Endothelial cell of umbilical vein (primary cell): ENCODE measurements at regions not wholly inside any gene's neighbourhood (a gene's known extent, or its start where the extent isn't known, plus 50 kb on each side); places are given as distances from the start of the nearest gene placed in this dataset.

Source experiments
- BruUV-seq: library from RNA; stranded (reverse); fragments of 400-500 nt; replicated peaks from 2 replicates; lab custom pipeline; 2021; lab: Mats Ljungman, UMichigan
- CTCF ChIA-PET: fragments of 300-600, 350-600 bp; sonication (Branson Sonifier 250); formaldehyde crosslinking; loops from one replicate; lab custom pipeline; 2021; ENCODE audit warnings: antibody characterized with exemption, inconsistent platforms; lab: Charles Lee
- POLR2A ChIA-PET: fragments of 300-600, 350-600 bp; sonication (Branson Sonifier 250); formaldehyde crosslinking; loops from one replicate; lab custom pipeline; 2021; ENCODE audit warnings: antibody characterized with exemption, inconsistent platforms; lab: Charles Lee
- DNase-seq: peaks from one replicate; pipeline ENCODE4 v3.0.0-alpha.2; 2011; ENCODE audit warnings: low read depth, low spot score
- FAIRE-seq: peaks from 2 replicates; lab custom pipeline; 2011; peaks lifted over from hg19 to GRCh38; lab: Jason Lieb, UNC
- H2AFZ ChIP-seq: 2 replicates; pipeline ENCODE4 v1.6.0; 2012; ENCODE audit warnings: low read depth, low read length, control low read depth, inconsistent platforms
- H3K27ac ChIP-seq: 2 replicates; pipeline ENCODE4 v1.5.1; 2011; ENCODE audit warnings: low read depth, mild to moderate bottlenecking, control low read depth, low read length, moderate library complexity; ENCODE audit not compliant: insufficient read depth
- H3K27me3 ChIP-seq, 2 experiments: 2 replicates each; pipeline versions ENCODE4 v1.6.0 to v1.6.1; 2011; ENCODE audit warnings: low read length in 2 of 2, mixed read lengths in 1 of 2; ENCODE audit not compliant: control insufficient read depth in 2 of 2, insufficient read depth in 2 of 2
- H3K36me3 ChIP-seq, 2 experiments: 2 replicates in 1 of 2; 3 replicates in 1 of 2; pipeline ENCODE4 v1.5.1; 2011; ENCODE audit warnings: low read length in 2 of 2, mild to moderate bottlenecking in 1 of 2, moderate library complexity in 1 of 2; ENCODE audit not compliant: control insufficient read depth in 2 of 2, insufficient read depth in 2 of 2; ENCODE audit errors: extremely low read depth in 1 of 2
- H3K4me1 ChIP-seq: 3 replicates; pipeline ENCODE4 v1.5.1; 2011; ENCODE audit warnings: mild to moderate bottlenecking, low read length; ENCODE audit not compliant: control insufficient read depth, insufficient read depth; ENCODE audit errors: extremely low read depth
- H3K4me2 ChIP-seq: 2 replicates; pipeline ENCODE4 v1.6.1; 2011; ENCODE audit warnings: low read length, control low read depth, mixed read lengths; ENCODE audit not compliant: insufficient read depth
- H3K4me3 ChIP-seq, 3 experiments: fragments of 200-600 bp in 1 of 3; sonication (generic), shearing (Covaris generic) in 1 of 3; replicated peaks in 1 of 3; 2 replicates each; pipeline ENCODE4 v1.5.1; 2011 to 2016; ENCODE audit warnings: control low read depth in 3 of 3, low read length in 3 of 3, mild to moderate bottlenecking in 2 of 3, inconsistent platforms in 1 of 3, low read depth in 1 of 3, moderate library complexity in 1 of 3; ENCODE audit not compliant: insufficient read depth in 1 of 3
- H3K79me2 ChIP-seq: 2 replicates; pipeline ENCODE4 v1.6.0; 2012; ENCODE audit warnings: low read length, inconsistent platforms; ENCODE audit not compliant: control insufficient read depth, insufficient read depth
- H3K9ac ChIP-seq: replicated peaks from 2 replicates; pipeline ENCODE3; 2011; ENCODE audit warnings: low read length, control low read depth; ENCODE audit not compliant: insufficient read depth; ENCODE audit errors: extremely low read depth
- H3K9me1 ChIP-seq: replicated peaks from 3 replicates; pipeline ENCODE4 v1.6.0; 2011; ENCODE audit warnings: mild to moderate bottlenecking, low read length; ENCODE audit not compliant: control insufficient read depth, insufficient read depth; ENCODE audit errors: extremely low read depth
- H3K9me3 ChIP-seq: replicated peaks from 2 replicates; pipeline ENCODE4 v1.5.1; 2012; ENCODE audit warnings: low read length, inconsistent platforms; ENCODE audit not compliant: control insufficient read depth, insufficient read depth
- H4K20me1 ChIP-seq: replicated peaks from 2 replicates; pipeline ENCODE3; 2011; ENCODE audit warnings: mild to moderate bottlenecking, low read length; ENCODE audit not compliant: control insufficient read depth, insufficient read depth; ENCODE audit errors: extremely low read depth
- EZH2 ChIP-seq: IDR thresholded peaks from 2 replicates; pipeline ENCODE4 v1.6.1; 2012; ENCODE audit warnings: borderline replicate concordance, low read depth, mild to moderate bottlenecking, moderate library complexity, low read length, inconsistent platforms; ENCODE audit not compliant: severe bottlenecking
- FOS ChIP-seq: IDR thresholded peaks from 2 replicates; pipeline ENCODE4 v1.6.1; 2011; ENCODE audit warnings: mild to moderate bottlenecking, low read length, moderate library complexity, borderline replicate concordance; ENCODE audit not compliant: insufficient read depth
- GATA2 ChIP-seq: IDR thresholded peaks from 2 replicates; pipeline ENCODE4 v1.7.0; 2011; ENCODE audit warnings: low read depth, mild to moderate bottlenecking, moderate library complexity, mixed read lengths, low read length; ENCODE audit not compliant: insufficient read length, insufficient read depth
- JUN ChIP-seq: IDR thresholded peaks from 2 replicates; pipeline ENCODE4 v1.6.1; 2011; ENCODE audit warnings: borderline replicate concordance, low read depth; ENCODE audit not compliant: insufficient read length, insufficient read depth
- MYC ChIP-seq: IDR thresholded peaks from one replicate; pipeline ENCODE4 v1.6.1; 2011; ENCODE audit warnings: mild to moderate bottlenecking, low read depth, low read length
- POLR2A ChIP-seq: IDR thresholded peaks from 2 replicates; pipeline ENCODE4 v1.6.1; 2012; ENCODE audit warnings: low read depth, mild to moderate bottlenecking, control low read depth, low read length
- POLR2AphosphoS5 ChIP-seq: IDR thresholded peaks from 2 replicates; pipeline ENCODE4 v1.6.1; 2012; ENCODE audit warnings: low read depth, mild to moderate bottlenecking, control low read depth, low read length, moderate library complexity; ENCODE audit not compliant: insufficient read depth
- dilution Hi-C: fragments of 300-500 bp; cut with MboI; formaldehyde crosslinking; loops from one replicate; pipeline ENCODE4 v1.15.0; 2019; ENCODE audit warnings: low sequenced_read_pairs; ENCODE audit not compliant: extremely low pct_ligation_motif_present
- intact Hi-C: fragments of 100-400 bp; cut with micrococcal nuclease; formaldehyde crosslinking; loops from one replicate; pipeline ENCODE4 v1.10.0; 2022
- TF ChIP-seq, protein P1 (sequence below), 2 donors: IDR thresholded peaks; 1 replicate in 1 of 2; 2 replicates in 1 of 2; pipeline ENCODE4 v1.5.1; 2011; ENCODE audit warnings: low read length in 2 of 2, mild to moderate bottlenecking in 2 of 2, moderate library complexity in 2 of 2, control low read depth in 1 of 2, inconsistent platforms in 1 of 2, low read depth in 1 of 2; ENCODE audit not compliant: insufficient read depth in 1 of 2; ENCODE audit errors: extremely low read depth in 1 of 2
- TF ChIP-seq, protein P2 (sequence below): IDR thresholded peaks from 2 replicates; pipeline ENCODE4 v1.6.1; 2011; ENCODE audit not compliant: insufficient read depth, insufficient read length

DNA sequence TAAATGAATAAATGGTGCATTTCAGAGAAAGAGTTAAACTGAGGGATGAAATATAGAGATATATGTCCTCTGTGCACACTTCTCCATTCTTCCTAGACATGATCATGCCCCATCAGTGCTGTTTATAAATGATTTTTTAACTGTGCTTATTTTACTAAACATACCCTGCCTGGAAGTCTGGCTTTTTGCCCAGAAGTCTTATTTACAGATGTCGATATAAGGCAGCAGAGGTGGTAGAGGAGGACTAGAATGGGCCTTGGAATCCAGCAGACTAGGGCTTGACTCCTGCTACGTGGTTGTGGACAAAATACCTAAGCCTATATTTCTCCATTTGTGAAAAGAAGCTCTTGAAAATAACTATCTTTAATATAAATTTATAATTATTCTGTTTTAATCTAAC lies 355.5 kb downstream of the RAD51AP2 start:
- no peak overlapping the region for H3K27ac ChIP-seq
- no peaks in the 10 kb centered on the region for H4K20me1 ChIP-seq
- no peak overlapping the region for H3K4me2 ChIP-seq
- no peaks in the 10 kb centered on the region for H3K4me1 ChIP-seq
- no peak overlapping the region for H2AFZ ChIP-seq
- DNase-seq (no peak), FAIRE-seq (no peak)
- no peaks in the 10 kb centered on the region for H3K36me3 ChIP-seq
- H3K9ac ChIP-seq, result no peak overlapping the region
- no peak for TF ChIP-seq EZH2
- no peak for TF ChIP-seq POLR2A
- no peak for TF ChIP-seq POLR2AphosphoS5
- TF ChIP-seq MYC, result no peak
- TF ChIP-seq JUN, result no peak
- no peak for TF ChIP-seq FOS
- TF ChIP-seq GATA2, result no peak
- no peaks in the 10 kb centered on the region for H3K27me3 ChIP-seq
- dilution Hi-C loops (no loop called here), intact Hi-C loops (no loop called here)
- H3K9me1 ChIP-seq, result peaks cover 2% of the 10 kb centered on the region
- no TSS peak for BruUV-seq
- H3K4me3 ChIP-seq, result no peak overlapping the region
- POLR2A ChIA-PET, result no interaction called here
- no peaks in the 10 kb centered on the region for H3K9me3 ChIP-seq
- no peaks in the 10 kb centered on the region for H3K79me2 ChIP-seq
- CTCF ChIA-PET, result no interaction called here

DNA sequence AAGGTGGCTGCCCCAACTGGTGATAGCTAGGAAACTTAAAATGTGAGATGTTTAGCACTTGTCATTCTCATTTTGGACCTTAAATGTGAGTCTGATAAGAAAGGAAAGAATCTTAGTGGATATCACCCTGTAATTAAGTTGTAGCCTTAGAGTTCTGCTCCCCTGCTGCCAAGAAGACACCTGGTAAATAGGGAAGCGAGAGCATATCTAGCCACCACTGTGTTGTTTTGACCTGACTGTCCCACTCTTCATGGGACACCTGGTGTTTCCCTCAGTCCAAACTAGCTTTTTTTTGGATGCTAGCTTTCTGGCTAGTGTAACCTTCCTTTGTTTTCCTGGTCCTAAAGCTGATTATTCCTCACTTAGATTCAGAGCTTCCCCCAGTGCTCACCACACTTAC lies 357.6 kb downstream of the RAD51AP2 start:
- Histone ChIP-seq H3K4me2 (no peak overlapping the region), H3K9ac (no peak overlapping the region), H4K20me1 (no peaks in the 10 kb centered on the region), H2AFZ (no peak overlapping the region), H3K79me2 (no peaks in the 10 kb centered on the region), H3K36me3 (no peaks in the 10 kb centered on the region), H3K9me3 (no peaks in the 10 kb centered on the region), H3K27me3 (no peaks in the 10 kb centered on the region), H3K9me1 (peaks cover 2% of the 10 kb centered on the region), H3K27ac (no peak overlapping the region), H3K4me1 (no peaks in the 10 kb centered on the region), H3K4me3 (no peak overlapping the region)
- ChIA-PET CTCF (no interaction called here), POLR2A (no interaction called here)
- no peak for DNase-seq
- FAIRE-seq, result no peak
- TF ChIP-seq MYC (no peak), POLR2A (no peak), GATA2 (no peak), EZH2 (no peak), JUN (no peak), POLR2AphosphoS5 (no peak)
- TF ChIP-seq, protein P1, sequence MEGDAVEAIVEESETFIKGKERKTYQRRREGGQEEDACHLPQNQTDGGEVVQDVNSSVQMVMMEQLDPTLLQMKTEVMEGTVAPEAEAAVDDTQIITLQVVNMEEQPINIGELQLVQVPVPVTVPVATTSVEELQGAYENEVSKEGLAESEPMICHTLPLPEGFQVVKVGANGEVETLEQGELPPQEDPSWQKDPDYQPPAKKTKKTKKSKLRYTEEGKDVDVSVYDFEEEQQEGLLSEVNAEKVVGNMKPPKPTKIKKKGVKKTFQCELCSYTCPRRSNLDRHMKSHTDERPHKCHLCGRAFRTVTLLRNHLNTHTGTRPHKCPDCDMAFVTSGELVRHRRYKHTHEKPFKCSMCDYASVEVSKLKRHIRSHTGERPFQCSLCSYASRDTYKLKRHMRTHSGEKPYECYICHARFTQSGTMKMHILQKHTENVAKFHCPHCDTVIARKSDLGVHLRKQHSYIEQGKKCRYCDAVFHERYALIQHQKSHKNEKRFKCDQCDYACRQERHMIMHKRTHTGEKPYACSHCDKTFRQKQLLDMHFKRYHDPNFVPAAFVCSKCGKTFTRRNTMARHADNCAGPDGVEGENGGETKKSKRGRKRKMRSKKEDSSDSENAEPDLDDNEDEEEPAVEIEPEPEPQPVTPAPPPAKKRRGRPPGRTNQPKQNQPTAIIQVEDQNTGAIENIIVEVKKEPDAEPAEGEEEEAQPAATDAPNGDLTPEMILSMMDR (IDR thresholded peaks at IDR 0.05; ENCODE audit: extremely low read depth in 1 of 2, insufficient read depth in 1 of 2, low read depth in 1 of 2, low read length in 2 of 2), result no peak
- TF ChIP-seq, protein P2, sequence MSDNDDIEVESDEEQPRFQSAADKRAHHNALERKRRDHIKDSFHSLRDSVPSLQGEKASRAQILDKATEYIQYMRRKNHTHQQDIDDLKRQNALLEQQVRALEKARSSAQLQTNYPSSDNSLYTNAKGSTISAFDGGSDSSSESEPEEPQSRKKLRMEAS, result no peak
- intact Hi-C loops (no loop called here), dilution Hi-C loops (no loop called here)
- BruUV-seq, result no TSS peak
